HG02840 (cell line): ENCODE measurements at regions not wholly inside any gene's neighbourhood (a gene's known extent, or its start where the extent isn't known, plus 50 kb on each side); places are given as distances from the start of the nearest gene placed in this dataset.
"Not testable (repeated sequence)": the region's sequence is repeated elsewhere in the genome, so short reads cannot be mapped to it uniquely, and the experiment has no call there.

Experiments used
- ATAC-seq: cut with Tn5 transposase; IDR thresholded peaks from one replicate; pipeline ENCODE4 v1.9.1; 2021; ENCODE audit warnings: mild to moderate bottlenecking, moderate library complexity, moderate number of reproducible peaks; ENCODE audit not compliant: unreplicated experiment, low FRiP score

DNA sequence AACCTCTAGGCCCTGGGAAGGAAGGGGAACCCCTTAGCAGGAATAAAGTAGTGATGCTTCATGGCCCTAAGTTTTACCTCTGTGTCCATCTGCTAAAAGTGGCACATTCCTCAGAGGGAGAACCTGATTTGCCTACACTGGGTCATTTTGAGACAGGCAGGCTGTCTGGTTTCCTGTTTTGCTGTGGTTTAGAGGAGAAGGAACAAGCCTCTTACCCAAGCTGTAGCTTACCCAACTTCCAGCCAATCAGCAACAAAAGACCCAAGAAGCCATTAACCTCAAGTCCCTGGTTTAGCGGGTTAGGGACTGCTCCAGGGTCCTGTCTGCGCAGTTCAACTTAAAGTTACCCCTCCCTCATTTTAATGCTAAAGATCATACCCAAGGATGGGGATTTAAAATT lies 411.0 kb downstream of the MAT2B start:
- peak; percentile 88 for ATAC-seq

DNA sequence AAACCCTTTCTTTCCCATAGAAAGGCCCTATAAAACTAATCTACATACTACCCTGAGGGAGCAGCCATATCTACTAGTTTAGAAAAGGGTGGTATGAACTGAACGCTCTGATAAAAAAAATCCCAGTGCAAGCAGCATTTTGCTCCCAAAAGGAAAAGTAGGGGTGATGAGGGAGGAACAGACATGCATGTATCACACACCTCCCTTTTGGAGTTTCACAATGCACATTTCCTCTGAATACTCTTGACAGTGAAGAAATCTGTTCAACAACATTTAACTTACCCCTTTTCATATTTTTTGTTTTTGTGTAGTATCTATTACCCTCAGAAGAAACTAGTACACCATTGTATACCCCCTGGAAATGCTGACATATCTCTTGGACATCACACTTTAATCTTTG lies 411.4 kb downstream of the MAT2B start:
- ATAC-seq = no peak

DNA sequence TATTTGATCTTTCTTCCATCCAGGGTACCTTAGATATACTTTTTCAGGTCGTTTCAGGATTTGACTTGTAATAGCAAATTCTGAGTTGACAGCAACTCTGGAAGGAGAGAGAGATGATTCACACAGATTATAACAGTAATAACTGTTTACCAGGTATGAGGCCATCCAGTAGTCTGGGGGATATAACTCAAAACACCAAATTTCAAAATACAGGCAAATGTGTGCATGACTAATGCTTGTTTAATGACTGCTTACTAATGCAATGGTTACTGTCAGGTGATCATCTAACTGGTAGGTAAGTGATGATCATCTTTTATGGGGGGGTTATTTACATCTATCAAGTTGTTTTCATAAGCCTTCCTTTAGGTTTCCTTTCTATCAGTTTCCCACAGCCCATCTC lies 412.3 kb downstream of the MAT2B start:
- ATAC-seq = no peak

DNA sequence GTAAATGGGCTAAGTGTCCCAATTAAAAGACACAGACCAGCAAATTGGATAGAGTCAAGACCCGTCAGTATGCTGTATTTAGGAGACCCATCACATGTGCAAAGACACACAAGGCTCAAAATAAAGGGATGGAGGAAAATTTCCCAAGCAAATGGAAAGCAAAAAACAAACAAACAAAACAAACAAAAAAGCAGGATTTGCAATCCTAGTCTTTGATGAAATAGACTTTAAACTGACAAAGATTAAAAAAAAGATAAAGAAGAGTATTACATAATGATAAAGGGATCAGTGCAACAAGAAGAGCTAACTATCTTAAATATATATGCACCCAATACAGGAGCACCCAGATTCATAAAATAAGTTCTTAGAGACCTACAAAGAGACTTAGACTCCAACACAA lies 429.6 kb downstream of the MAT2B start:
- not testable (repeated sequence) for ATAC-seq

DNA sequence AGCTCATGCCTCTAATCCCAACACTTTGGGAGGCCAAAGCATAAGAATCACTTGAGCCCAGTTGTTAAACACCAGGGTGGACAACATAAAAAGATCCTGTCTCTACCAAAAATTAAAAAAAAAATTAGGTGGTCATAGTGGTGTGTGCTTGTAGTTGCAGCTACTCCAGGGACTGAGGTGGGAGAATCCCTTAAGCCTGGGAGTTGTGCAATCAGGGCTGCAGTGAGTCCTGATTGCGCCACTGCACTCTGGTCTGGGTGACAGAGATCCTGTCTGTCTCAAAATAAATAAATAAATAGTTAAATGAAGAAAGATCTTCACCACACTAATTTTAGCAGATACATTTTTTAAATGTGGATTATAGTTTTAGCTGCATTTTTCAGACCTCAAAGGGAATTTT lies 433.2 kb downstream of the MAT2B start:
- ATAC-seq = no peak

DNA sequence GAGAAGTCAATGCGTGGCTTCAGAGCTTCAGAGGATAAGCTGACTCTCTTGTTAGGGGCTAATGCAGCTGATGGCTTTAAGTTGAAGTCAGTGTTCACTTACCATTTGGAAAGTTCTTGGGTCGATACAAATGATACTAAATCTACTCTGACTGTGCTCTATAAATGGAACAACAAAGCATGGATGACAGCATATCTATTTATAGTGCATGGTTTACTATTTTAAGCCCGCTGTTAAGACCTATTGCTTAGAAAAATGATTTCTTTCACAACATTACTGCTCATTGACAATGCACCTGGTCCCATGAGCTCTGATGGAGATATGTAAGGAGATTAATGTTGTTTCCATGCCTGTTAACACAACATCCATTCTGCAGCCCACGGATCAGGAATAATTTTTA lies 435.7 kb downstream of the MAT2B start:
- no peak for ATAC-seq

DNA sequence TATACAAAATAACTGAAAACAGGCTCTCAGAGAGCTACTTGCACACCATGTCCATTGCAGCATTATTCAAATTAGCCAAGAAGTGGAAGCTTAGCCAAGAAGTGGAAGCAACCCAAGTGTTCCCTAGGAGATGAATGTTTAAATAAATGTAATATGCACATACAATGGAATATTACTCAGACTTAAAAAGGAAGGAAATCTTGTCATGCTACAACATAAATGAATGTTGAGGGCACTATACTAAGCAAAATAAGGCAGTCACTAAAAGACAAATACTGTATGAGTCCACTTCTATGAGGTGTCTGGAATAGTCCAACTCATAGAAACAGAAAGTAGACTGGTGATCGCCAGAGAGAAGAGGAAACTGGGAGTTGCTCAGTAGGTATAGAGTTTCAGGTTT lies 438.1 kb downstream of the MAT2B start:
- ATAC-seq = no peak

DNA sequence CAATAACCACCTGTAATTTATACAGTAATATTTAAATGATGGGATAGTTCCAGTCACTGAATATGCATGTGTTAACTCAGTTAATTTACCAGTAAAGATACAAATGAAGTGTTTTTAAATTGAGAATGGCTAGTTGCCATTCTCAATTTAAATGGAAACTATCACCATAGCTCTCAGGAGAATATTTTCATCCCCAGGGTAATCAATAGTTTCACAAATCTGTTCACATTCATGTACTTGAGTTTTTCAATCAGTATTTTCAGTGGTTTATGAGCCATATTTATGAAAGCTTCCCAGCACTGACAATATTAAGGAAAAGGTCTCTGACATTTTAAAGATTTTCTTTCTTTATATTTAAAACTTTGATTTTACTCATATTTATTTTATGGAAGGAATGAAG lies 439.3 kb downstream of the MAT2B start:
- no peak for ATAC-seq

DNA sequence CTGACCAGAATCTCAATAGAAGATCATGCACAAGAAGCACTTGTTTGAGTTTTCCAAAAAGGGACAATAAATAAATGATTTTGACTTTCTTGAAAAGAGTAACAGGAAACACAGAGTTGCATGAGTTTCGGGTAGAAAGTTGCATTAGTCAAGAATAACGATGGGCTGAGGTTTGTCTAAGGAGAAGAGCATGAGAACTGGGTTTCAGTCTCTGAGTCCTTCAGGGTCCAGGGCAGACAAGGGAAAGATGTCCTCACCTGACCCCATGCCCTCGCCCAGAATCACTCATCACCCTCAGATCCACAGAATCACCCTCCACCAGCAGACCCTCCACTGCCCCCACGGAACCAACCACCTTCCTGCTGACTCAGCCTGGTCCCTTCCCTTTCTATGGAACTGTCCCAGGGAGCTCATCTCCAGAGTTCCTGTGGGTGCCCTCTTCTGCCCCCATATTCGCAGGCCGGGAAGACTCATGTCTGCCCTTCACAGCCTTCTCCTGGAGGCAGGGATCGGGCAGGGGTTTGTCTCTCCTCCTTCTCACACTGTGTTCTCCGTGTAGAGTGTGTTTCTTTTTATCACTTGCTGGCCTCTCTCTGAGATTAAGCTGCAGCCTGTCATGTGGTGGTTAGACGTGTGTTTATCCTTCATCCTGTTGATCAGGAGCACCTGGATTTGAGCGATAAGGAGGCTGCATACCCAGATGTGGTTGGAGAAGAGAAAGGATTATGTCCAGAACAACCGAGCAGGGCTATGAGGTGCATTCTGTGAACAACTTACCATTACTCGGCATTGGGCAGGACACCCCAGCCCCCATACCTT lies 442.6 kb downstream of the MAT2B start:
- no peak for ATAC-seq

DNA sequence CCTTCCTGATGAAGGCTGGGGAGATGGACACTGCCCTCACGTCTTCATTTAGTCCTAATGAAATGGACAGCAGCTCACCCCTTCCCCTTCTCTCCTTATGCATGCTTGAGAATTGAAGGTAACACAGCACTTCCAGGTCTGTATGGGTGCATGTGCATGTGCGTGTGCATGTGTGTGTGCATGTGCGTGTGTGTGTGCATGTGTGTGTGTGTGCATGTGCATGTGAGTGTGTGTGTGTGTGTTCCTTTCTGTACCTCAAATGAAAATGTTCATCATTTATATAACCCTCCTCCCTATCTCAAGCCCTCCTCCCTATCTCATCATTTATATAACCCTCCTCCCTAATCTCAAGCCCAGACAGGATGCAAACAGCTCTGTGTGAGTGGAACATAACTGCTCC lies 444.8 kb downstream of the MAT2B start:
- no peak for ATAC-seq

DNA sequence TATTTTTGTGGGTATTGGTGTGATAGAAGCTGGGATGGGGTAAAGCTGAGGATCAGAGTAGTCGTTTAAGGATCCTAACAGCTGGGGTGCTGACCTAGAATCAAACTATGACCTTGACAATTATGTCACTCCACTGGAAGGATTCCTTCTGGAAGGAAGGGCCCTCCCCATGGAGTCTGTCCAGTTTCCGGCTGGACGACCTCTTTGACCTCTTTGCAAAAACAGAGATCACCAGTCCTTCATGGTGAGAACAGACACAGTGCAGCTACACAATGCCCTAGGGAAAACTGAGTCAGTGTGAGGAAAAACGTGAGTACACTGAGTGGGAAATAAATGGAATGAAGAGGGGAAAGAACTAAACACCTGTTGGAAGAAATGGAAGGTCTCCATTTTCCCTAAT lies 445.6 kb downstream of the MAT2B start:
- ATAC-seq = no peak

DNA sequence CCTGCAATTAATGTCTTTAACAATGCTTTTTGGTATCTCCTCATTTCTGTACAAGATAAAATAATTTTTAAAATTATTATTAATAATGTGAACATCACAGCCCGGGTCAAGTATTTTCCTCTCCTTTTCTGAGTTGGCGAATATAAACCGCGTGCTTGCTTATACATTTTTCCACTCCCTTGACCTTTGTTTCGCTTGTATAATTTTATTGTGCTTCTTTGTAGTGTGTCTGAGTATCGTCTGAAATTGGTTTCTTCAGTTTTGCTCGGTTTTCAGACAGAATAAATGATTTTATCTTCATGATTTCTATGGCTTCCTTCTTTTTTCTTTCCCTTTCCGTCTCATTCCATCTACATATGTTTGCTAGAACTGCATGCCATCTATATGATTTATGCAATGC lies 448.5 kb downstream of the MAT2B start:
- ATAC-seq = no peak

DNA sequence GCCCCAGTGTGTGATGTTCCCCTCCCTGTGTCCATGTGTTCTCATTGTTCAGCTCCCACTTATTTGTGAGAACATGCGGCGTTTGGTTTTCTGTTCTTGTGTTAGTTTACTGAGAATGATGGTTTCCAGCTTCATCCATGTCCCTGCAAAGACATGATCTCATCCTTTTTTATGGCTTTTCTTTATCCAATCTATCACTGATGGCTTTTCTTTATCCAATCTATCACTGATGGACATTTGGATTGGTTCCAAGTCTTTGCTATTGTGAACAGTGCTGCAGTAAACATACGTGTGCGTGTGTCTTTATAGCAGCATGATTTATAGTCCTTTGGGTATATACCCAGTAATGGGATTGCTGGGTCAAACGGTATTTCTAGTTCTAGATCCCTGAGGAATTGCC lies 455.8 kb downstream of the MAT2B start:
- ATAC-seq = not testable (repeated sequence)

DNA sequence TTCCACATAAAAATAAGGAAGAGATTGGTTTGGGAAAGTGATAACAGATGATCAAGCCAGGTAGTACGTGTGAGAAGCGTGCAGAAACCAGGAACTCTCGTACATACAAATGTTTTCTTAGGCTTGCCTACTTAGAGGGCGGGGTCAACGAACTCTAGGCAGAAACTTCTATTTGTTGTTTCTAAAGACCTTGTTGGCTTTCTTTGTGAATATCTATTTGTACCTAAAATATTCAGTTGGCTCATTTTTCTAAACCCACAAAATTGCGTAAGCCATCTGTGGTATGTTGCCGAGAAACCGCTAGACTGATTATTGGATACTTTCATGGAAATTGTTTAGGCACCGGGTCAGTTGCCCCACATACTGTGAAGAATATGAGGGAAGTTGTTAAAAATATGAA lies 458.5 kb downstream of the MAT2B start:
- ATAC-seq = no peak

DNA sequence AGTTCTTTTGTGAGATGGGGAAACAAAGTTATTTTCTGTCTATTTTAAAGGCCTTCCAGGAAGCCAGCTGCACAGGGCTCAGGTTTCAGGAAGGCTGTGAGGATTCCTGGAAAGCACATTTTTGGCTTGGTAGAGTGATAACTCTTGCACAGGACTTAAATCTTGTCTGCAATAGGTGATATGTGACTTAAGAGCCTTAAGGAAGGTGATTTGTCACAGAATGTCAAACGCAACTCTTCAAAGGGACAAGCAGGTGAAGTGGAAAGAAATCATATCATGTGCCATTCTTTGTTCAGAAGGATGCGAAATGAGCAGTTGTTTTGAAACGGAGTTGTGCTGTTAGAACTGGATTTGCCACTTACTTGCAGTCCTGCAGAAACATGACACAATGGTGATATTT lies 459.3 kb downstream of the MAT2B start:
- ATAC-seq = no peak

DNA sequence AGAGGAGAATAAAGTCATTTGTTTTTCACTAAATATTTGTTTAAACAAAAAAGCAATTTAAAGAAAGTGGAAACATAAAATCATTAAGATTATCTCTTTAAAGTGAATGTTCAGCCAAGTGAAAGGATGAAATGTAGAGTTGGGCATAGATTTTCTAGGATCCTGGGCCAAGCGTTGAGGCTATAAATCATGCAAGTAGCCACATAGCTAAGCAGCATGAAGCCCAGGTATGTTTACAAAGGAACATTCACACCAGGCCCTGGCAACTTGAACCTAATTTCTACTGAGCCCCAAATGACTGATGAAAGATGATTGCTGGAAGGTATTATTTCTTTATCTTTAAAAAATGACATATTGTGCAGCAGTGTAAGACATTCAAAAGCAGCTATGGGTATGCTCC lies 461.8 kb downstream of the MAT2B start:
- no peak for ATAC-seq

DNA sequence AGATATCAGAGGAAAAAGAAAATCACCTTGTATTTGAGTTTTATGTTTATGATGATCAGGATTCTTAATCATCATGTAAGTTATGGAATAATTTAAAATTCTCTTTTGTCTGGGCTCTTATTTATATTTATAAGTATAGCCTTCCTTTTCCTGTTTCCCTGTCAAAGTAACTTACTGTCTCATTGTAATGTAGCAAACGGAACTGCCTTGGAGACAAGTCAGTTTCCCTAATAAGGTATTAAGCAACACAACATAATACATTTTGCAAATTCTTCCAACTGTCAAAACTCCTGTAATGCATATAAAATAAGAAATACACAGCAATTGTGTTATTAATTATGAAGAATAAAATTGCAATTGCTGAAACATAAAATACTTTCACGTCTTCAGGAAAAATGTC lies 463.2 kb downstream of the MAT2B start:
- ATAC-seq = no peak

DNA sequence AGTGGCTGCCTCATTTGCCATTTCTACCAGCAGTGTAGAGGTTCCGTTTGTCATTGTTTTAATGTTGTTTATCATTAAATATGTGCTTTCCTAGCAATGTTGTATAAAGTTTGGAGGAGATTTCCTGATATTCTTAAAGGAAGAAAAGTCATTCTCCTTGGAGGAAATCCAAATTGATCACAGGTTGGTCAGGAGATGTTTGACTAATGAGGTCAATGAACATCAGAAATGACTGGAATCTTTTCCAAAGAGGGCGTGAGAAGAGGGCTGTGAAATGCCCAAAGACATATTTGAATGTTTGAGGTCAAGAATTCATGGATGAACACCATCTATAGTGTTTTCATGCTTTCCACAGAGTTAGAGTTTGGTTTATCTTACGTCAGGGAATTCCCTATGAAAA lies 471.3 kb downstream of the MAT2B start:
- ATAC-seq = no peak

DNA sequence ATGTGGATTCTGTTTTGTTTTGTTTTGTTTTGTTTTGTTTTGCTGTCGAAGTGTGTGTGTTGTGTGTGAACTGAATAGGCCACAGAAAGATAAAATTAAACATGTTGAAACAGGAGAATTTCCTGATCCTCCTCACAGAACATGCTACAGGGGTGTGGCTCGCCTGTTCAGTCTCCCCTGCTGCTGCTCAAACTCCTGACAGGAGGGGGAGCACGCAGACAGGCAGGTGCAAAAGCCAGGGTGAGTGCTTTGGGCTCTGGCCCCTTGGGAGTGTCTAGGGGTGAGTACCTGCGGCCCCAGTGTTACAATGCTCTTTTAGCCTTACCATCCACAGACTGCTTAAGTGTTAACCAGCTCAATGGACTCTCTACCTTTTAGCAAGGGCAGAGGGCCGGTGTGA lies 473.5 kb downstream of the MAT2B start:
- ATAC-seq = no peak

DNA sequence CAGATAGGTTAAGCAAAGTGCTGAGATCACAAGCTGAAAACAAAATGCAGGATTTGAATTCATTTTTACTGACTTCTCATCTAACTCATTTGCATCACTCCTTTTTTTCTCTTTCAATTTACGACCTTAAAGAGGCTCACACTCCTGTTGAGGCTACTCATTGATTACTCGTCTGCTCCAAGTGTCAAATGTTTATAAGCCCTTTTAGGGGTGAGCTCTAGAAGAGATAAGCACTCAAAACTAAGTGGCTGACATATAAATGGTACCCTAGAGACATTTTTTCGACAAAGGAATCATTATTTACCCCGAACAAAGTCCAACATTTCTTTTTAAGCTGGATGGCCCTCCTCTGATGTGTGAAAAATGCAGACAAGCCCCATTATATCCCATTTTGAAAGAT lies 483.1 kb downstream of the MAT2B start:
- ATAC-seq = no peak

DNA sequence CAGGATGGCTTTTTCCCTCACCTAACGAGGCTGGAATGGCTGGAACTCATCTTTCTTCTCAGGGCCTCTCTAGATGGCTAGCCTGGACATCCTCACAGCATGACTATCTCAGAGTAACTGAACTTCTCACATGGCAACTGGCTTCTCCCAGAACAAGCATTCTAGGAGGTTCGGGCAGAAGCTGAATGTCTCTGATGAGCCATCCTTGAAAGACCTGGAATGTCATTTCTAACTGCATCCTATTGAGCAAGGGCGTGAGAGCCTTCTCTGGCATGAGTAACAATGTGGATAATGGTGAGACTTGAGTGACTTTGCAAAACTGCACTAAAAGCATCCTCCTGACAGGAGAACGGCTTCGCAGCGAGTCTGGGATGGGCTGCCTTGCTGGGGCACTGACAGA lies 487.7 kb downstream of the MAT2B start:
- ATAC-seq = no peak

DNA sequence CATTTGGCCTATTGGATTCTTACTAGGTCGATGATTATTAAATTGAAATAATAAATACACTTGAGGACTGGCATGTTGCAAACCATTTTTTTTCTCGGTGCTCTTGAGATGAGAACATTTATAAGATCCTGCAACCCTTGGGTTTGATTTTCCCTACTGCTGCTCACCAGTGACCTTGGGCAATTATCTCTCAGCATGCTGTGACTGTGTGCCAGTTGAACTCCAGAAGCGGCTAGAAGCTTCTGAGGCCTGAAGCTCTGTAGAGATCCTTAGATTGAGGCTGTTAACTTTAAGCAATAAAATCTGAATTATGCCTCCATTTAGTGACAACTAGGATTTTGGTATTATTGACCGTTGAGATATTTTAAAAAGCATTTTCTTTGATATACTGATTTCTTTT lies 489.8 kb downstream of the MAT2B start:
- ATAC-seq = no peak

DNA sequence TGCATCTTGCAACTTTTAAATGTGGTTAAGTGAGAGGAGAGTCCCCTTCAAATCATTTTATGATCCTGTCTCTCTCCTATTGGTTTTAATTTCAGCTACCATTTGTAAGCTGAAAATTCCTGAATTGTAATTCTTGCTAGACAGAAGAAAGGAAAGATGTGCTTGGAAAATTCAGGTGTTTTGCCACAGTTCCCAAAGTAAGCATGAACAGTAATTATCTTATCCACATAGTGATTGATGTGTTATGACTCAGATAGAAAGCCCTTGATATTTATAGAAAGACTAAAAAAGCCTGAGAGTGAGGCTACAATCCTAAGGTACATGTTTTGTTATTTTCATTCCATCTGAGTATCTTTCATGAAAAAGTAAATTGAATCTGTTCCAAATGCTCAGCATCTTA lies 492.5 kb downstream of the MAT2B start:
- ATAC-seq = no peak
